Effector CD8-positive, alpha-beta T cell (primary cell): ENCODE measurements at regions not wholly inside any gene's neighbourhood (a gene's known extent, or its start where the extent isn't known, plus 50 kb on each side); places are given as distances from the start of the nearest gene placed in this dataset.
"Not testable (repeated sequence)": the region's sequence is repeated elsewhere in the genome, so short reads cannot be mapped to it uniquely, and the experiment has no call there.

ENCODE experiments used
- DNase-seq: peaks from one replicate; lab custom pipeline; 2025; lab: John Stamatoyannopoulos, UW

DNA sequence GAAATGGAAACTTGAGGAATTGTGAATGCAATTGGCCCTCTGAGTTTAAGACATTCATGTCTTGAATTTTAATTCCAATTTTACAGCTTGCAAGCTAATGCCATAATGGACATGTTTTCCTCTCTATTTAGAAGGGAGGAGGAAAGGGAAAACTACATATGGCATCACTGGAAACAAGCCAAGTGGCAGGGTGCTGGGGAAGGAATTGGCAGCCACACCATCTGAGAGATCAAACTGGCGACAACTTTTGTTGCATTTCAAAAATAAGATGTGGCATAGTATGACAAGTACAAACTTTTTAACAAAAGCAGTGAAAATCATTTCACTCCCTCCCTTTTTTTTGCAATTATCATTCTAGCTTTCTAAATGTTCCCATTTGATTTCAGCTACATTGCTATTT, 615.6 kb downstream of the CENPC start:
- DNase-seq = no peak

DNA sequence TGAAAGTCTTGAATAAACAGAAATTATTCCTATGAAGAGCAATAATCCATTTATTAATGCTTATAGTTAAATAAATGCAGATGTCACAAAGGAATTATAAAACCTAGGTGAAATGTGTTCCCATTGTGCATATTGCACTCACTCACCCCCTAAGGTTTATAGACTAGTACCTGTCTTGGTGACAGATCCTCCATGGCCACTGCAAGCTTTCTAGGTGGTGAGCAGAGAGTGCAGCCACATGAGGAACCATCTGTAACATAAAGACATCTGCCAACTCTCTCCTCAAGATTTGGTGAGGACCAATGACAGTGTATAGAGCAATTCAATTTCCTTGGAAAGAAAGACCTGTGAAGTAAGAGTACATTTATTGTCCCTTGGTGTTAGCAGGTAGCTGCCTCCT, 616.4 kb downstream of the CENPC start:
- not testable (repeated sequence) for DNase-seq

DNA sequence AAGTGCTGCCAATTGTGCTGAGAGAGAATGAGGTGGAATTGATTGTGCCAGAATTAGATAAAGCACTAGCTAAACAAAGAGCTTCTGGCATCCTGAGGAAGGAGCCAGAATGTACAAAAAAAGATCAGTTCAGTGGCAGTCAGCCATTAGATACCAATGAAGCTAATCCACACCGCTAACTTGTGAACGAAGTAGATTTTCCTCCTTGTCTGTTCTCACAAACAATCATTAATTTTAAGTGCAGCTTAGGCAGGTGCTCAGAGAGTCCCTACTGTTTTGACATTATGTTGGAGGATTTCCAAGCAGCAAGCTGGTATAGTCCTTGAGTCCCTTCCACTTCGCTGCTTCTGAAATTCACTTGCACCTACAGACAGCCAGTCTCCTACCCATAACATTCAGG, 617.4 kb downstream of the CENPC start:
- DNase-seq = no peak

DNA sequence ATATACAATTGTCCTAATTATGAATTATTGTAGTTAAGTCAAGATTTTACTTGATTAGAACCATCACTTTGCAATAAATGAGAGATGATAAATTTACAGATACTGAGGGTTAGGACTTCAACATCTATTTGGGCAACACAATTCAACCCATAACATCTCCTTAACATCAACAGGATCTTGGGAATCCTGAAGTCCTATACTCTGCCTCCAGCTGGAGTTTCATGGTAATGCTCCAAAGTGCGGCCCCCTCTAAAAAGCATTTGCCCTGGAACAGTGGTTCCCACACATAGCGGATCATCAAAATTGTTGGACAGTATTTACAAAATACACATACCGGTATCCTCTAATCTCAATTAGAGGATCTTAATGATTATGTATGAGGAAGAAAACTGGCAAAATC, 618.6 kb downstream of the CENPC start:
- DNase-seq = no peak

DNA sequence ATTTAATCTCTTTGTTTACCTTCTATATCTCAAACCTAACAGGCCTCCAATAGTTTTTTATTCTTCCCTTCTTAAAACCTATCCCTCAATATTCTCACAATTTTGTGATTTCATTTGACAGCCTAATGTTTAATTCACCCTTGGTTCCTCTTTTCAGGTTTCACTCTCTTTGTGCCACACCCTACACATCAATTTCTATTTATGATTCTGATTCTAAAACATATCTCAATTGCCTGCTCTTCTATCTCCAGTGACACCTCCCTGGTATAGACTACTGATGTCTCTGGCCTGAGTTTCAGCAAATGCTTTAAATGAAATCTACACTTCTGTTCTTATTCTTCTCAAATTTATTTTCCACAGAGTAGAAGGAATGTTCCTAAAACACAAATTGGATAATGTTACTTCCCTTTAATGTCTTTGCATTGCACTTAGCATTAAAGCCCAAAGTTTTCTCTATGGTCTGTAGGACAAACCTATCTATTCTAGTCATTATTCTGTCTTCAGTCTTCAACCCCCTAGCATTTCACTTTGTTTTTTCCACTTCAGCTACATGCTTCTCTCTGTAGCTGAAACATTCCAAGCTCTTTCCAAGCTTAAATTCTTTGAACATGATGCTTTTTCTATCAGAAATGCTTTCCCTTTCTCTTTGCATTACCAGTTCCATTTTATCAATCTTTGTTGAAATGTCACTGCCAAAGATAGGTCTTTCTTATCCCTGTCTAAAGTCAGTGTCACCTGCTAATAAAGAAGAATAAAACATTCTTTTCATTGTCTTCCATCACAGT, 622.0 kb downstream of the CENPC start:
- DNase-seq = no peak

DNA sequence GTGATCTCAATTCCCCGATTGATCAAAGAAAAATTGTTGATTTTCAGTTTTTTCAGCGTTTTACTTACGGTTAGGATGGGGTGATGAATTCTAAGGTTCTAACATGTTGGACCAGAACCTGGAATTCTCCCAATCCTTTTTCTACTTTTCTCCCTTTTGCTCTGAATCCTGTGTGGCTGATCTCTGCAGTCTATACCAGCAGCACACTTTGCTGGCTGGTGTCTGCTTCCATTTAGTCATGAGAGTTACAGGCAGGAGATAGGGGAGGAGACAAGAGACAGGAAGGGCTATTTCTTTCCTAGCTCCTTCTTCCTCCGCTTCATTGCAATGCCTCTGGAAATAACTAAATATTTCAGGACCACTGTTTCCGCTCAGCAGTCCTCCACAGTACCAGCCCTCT, 623.9 kb downstream of the CENPC start:
- no peak for DNase-seq

DNA sequence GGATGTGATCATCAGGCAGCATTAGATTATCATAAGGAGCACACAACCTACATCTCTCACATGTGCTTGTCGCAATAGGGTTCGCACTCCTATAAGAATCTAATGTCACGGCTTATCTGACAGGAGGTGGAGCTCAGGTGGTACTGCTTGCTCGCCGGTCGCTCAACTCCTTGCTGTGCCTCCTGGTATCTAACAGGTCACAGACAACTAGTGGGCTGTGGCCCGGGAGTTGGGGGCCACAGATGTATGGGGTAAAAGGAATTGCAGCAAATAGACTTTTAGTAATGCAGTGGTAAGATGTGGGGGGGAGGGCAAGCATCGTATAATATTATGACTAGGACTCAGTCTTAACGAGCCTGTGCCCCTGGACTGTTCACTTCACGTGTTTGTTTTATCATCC, 624.8 kb downstream of the CENPC start:
- no peak for DNase-seq

DNA sequence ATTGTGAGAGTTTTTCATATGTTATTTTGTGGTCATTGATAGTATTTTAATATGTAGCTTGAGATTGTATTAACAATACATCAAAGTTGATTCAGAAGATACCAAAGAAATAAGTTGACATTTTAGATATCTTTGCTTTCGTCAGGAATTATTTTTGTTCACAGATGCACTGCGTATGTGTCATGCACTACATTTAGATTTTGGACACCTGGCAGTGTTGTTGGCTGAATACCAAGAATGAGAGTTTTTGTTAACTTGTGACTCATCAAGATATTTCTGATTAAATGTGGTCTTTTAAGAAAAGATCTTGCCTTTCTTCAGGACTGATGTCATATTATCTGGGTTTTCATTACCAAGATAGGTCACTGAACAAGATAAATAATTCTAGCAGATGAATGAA, 633.4 kb downstream of the CENPC start:
- DNase-seq = no peak

DNA sequence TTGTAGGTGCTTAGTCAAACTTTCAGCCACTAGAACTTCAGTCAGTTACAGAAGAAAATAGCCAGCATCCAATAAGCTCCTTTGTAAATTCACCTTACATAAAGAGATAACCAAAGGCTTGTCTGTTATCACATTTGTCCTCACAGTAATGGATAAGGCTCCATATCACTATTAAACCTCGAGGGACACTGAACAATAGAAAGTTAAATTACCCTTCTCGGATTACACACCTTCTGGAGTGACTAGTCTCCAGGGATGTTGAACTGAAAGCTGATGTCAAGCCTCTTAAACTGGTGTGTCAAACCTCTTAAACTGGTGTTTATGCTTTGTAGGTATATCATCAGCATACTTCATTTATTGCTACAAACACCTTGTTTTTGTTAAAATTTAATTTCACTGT, 639.0 kb downstream of the CENPC start:
- no peak for DNase-seq

DNA sequence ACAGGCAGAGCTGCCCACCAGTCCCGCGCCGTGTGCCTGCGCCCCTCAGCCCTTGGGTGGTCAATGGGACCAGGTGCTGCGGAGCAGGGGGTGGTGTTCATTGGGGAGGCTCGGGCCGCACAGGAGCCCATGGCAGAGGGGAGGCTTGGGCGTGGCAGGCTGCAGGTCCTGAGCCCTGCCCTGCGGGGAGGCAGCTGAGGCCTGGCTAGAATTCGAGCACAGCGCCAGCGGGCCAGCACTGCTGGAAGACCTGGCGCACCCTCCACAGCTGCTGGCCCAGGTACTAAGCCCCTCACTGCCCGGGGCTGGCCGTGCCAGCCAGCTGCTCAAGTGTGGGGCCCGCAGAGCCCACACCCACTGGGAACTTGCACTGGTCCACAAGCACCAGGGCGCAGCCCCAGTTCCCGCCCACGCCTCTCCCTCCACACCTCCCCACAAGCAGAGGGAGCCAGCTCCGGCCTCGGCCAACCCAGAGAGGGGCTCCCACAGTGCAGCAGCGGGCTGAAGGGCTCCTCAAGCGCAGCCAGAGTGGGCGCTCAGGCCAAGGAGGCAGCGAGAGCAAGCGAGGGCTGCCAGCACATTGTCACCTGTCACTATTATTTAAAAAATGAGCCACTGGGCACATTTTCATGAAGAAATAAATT, 645.8 kb downstream of the CENPC start:
- no peak for DNase-seq

DNA sequence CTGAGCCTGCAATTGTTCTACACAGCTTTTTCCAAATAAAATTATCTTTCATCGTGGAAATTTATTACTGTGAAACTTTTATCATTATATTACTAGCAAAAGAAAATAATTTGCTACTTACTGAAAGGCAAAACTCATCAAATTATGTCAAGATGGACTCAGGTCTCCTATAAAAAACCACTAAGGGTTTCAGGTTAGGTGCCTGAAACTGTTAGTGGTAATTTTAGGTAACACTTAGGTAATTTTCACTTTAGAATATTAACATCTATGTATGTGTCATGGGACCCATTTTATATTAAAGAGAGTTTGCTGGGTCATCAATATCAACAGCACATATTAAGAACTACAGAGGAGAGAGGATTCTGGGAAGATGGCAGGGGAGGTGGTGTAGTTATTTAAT, 651.5 kb downstream of the CENPC start:
- no peak for DNase-seq

DNA sequence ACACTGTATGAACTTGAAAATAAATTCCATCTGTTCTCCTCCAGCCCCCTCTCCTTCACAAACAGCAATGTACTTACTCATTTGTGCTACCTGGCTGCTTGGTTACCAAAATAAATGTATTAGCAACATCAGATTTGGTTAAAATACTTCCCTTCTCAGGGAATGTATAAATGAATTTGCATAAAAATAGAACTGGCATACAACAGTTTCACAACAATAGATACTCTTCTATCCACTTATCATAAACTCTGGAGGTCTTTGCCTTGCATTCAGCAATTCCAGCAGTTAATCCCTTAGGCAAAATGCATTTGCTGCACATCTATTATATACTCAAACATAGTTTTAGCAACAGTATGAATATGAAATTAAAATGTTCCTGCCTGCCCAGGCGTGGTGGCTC, 658.2 kb downstream of the CENPC start:
- DNase-seq = no peak

DNA sequence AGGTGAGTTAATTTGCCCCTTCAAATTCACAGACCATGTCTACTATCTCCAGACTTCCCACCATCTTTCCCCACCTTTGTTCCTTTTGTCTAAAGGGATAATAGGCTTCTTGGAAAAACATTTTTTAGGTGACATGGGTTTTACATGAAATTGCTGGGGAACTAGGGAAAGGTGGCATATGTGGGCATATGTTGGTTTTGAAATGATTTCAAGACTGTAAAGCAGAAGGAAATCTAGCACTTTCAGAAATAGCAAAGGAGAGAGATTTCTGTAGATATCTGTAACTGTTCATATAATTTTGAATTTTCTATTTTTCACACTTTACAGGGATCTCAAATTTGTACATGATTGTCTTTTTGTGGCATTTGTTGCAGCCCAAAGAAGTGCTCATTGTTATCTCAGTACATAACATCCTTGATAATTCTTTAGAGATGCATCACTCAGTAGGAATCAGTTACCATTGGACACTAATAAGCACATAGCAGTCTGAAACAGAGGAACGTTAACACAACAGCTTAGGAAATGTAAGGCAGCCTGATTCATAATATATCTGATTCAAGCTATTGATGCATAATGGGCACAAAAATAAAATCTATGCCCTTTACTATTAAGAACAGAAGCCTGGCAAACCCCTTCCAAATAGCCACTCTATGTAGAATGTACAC, 659.7 kb downstream of the CENPC start:
- DNase-seq = no peak

DNA sequence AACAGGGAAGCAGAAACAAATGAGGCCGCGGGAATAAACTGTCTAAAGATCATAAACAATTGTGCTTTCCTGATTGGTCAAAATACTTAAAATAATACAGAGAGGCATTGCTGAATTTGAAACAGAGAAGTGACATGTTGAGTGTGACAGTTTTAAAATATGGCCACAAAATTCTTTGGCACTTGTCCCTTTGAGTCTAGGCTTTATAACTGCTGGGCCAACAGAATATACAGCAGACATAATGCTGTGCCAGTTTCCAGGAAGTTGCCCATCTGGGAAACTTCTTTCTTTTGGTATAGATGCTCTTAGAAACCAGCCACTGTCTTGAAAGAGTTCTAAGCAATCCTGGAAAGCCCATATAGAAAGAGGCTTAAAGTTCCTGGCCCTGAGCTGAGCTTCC, 668.4 kb downstream of the CENPC start:
- no peak for DNase-seq

DNA sequence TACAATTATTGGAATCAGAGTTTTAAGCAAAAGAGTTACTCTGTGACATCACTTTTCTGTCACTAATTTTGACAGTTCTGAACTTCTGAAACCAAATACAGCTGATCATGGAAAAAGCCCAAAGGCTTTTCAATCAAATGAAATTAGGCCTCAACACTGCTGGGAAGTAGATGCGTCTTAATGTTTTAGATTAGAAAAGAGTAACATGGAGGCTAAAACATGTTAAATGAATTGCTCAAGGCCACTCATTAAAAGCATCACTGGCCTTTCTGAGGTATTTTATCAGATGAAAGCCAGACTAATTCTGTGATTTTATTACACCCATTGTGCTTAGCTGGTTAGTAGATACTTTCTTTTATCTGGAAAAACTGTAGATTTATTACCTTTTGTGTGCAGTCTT, 672.6 kb downstream of the CENPC start:
- DNase-seq = no peak

DNA sequence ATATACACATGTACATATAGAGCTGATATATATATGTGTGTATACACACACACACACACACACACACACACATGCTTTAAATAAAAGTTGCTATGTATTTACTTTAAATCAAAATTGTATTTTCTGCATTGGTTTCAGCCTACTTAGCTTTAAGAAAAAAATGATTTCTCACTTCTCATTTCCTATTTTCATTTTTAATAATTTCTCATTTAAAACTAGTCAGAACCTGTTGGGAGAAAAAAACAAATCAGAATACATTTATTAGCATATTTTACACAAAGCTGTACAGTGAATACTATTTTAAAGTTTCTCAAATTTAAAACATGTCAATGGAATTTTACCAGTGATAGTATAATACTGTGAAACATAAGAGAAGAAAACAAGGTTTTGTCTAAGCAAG, 681.8 kb downstream of the CENPC start:
- no peak for DNase-seq

DNA sequence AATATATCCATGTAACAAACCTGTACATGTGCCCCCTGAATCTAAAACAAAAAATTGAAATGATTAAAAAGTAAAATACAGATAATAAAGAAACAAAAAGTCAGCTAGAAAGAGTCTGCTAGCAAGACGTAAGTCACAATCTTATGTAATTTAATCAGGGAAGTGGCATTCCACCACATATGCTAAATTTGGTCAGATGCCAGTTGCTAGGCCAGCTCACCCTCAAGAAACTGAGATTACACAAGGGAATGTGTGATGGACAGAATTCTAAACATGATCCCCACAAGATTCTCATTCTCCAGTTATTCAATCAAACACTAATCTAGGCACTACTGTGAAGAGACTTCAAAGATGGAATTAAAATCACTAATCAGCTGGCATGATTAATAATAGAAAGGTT, 689.3 kb downstream of the CENPC start:
- DNase-seq = no peak

DNA sequence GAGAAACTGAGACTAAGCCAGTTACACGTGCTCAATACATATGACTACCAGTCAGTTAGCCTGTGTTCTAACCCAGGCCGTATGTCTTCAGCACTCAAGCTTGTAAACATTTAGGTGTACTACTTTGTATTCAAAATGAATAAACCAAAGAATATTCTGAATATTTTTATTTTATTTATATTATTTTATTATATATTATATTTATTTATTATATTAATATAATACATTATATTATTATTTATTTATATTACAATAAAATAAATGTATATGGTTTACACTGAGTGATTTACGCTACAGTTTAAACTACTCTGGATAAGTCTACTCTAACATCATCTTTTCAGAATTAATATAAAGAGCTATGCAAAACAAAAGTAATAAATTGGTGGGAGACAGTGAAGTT, 691.5 kb downstream of the CENPC start:
- no peak for DNase-seq

DNA sequence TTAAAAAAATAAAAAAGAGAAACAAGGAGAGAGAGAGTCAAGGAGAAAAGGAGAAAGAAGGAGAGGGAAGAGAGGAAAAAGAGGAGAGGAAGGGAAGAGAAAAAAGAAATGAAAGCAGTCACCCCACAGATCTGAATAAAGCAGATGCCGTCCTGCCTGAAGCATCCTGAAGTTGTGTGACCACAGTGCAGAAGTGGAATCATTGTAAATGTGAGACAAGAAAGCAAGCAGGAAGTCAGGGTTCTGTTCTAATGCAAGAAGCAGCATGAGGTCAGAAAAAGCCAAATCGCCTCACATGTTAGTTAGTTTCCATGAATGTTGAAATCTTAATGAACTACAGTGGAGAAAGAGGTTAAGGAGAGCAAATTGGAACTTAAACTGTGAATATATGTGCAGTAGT, 692.5 kb downstream of the CENPC start:
- no peak for DNase-seq

DNA sequence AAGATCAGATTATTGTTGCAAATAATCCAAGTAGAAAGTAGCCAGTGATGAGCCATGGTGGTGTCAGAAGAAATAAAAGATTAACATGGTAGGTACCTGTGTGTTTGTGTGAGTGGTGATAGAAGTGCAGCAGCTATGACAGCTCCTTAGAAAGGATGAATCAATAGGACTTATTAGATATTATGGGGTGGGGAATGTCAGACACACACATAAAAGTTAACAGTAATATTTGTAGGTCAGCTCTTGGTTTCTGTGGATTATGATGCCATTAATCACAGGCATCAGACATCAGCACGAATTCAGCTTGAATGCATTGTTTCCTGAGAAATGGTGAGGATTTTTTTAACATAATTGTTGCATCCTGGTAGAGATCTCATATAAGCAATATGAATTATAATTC, 695.7 kb downstream of the CENPC start:
- no peak for DNase-seq

DNA sequence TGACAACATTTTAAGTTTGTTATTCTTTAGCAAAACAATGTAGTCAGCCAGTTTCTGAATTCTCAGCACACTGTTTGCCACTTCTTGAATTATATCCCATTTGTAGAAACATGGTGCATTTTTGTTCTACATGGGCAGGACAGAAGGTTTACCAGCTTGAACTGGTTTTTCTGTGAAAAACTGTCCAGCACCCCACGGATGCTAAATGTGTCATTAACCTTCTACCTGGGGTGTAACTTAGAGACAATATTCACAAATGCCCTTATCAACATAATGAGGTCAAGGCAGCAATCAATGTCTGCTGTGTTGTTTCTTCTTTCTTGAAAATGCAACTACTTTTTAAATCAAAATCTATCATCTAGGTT, 702.6 kb downstream of the CENPC start:
- DNase-seq = no peak

DNA sequence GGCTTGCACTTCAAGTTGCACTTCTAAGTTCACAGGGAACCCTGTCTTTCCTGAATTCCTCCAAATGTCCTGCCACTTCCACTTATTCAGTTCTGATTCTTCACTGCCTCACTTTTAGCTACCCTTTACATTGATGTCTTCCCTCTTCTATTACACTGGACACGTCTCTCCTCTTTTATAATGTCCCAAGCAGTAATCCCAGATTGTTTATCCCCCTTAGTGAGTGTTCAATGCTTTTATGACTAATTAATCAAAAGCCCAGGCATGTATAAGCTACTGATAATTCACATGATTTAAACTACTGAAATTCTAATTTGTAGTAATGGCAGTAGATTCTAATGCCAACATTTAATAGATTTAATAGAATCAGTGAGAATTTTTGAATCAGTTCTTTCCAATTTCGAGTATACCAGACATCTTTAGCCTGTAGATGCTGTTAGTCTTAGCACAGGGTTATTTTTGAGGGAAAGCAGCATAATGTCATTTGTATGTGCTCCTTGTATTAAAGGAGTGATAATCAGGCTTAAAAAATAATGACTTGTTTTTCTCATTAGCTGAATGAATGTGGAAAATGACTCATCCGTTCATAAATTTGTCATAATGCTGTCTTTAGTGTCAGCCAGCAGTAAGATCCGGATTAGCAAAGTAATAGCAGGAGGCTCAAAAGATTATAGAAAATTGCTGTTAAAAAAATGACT, 703.1 kb downstream of the CENPC start:
- DNase-seq = no peak

DNA sequence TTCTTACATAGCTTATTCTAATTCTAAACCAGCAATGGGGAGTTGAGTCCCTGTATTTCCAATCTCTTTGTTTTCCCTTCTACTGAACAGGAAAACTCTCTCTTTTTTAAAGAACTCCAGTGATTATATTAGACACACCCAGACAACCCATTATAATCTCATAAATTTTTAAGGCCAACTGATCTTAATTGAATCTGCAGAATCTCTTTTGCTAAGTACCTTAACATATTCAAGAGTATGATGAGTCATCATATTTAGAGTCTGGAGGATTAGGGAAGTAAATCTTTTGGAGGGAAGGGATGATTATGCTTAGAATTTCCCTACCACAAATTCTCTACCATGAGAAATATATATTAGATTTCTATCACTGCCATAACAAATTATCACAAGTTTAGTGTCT, 705.1 kb downstream of the CENPC start:
- no peak for DNase-seq
